ENCODE measurements at regions not wholly inside any gene's neighbourhood (a gene's known extent, or its start where the extent isn't known, plus 50 kb on each side); places are given as distances from the start of the nearest gene placed in this dataset.

DNA sequence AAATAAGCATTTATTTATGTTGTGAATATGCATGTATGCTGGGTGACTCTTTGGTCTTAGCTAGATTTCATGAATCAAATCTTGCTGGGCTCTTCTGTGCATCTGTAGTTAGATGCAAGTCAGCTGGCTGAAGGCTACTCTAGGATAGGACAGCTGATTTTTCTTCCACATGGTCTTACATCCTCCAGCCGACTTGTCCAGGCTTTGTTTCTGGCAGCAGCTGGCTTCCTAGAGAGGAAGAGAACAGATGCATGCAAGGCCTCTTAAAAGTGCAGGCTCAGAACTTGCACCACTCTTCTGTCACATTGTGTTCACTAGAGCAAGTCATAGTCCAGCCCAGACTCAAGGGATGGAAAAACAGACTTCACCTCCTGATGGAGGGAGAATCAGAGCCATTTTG, 435.4 kb upstream of the STXBP6 start (continued):
- TF ChIP-seq, protein P1, sequence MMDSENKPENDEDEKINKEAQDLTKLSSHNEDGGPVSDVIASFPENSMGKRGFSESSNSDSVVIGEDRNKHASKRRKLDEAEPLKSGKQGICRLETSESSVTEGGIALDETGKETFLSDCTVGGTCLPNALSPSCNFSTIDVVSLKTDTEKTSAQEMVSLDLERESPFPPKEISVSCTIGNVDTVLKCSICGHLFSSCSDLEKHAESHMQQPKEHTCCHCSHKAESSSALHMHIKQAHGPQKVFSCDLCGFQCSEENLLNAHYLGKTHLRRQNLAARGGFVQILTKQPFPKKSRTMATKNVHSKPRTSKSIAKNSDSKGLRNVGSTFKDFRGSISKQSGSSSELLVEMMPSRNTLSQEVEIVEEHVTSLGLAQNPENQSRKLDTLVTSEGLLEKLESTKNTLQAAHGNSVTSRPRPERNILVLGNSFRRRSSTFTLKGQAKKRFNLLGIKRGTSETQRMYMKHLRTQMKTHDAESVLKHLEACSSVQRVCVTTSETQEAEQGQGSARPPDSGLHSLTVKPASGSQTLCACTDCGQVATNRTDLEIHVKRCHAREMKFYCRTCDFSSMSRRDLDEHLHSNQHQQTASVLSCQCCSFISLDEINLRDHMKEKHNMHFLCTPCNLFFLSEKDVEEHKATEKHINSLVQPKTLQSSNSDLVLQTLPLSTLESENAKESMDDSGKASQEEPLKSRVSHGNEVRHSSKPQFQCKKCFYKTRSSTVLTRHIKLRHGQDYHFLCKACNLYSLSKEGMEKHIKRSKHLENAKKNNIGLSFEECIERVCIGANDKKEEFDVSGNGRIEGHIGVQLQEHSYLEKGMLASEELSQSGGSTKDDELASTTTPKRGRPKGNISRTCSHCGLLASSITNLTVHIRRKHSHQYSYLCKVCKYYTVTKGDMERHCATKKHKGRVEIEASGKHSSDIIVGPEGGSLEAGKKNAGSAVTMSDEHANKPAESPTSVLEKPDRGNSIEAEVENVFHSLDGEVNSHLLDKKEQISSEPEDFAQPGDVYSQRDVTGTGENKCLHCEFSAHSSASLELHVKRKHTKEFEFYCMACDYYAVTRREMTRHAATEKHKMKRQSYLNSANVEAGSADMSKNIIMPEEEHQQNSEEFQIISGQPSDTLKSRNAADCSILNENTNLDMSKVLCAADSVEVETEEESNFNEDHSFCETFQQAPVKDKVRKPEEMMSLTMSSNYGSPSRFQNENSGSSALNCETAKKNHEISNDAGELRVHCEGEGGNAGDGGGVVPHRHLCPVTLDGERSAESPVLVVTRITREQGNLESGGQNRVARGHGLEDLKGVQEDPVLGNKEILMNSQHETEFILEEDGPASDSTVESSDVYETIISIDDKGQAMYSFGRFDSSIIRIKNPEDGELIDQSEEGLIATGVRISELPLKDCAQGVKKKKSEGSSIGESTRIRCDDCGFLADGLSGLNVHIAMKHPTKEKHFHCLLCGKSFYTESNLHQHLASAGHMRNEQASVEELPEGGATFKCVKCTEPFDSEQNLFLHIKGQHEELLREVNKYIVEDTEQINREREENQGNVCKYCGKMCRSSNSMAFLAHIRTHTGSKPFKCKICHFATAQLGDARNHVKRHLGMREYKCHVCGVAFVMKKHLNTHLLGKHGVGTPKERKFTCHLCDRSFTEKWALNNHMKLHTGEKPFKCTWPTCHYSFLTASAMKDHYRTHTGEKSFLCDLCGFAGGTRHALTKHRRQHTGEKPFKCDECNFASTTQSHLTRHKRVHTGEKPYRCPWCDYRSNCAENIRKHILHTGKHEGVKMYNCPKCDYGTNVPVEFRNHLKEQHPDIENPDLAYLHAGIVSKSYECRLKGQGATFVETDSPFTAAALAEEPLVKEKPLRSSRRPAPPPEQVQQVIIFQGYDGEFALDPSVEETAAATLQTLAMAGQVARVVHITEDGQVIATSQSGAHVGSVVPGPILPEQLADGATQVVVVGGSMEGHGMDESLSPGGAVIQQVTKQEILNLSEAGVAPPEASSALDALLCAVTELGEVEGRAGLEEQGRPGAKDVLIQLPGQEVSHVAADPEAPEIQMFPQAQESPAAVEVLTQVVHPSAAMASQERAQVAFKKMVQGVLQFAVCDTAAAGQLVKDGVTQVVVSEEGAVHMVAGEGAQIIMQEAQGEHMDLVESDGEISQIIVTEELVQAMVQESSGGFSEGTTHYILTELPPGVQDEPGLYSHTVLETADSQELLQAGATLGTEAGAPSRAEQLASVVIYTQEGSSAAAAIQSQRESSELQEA (CRISPR knock-in tag; IDR thresholded peaks at IDR 0.05; ENCODE audit: not compliant biosample characterization): no peak
- TF ChIP-seq, protein P2, sequence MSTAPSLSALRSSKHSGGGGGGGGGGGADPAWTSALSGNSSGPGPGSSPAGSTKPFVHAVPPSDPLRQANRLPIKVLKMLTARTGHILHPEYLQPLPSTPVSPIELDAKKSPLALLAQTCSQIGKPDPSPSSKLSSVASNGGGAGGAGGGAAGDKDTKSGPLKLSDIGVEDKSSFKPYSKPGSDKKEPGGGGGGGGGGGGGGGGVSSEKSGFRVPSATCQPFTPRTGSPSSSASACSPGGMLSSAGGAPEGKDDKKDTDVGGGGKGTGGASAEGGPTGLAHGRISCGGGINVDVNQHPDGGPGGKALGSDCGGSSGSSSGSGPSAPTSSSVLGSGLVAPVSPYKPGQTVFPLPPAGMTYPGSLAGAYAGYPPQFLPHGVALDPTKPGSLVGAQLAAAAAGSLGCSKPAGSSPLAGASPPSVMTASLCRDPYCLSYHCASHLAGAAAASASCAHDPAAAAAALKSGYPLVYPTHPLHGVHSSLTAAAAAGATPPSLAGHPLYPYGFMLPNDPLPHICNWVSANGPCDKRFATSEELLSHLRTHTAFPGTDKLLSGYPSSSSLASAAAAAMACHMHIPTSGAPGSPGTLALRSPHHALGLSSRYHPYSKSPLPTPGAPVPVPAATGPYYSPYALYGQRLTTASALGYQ (CRISPR knock-in tag; IDR thresholded peaks at IDR 0.05): no peak
- TF ChIP-seq MATR3 (CRISPR knock-in tag; IDR thresholded peaks at IDR 0.05): no peak
- no peak for TF ChIP-seq ZNF687 (CRISPR knock-in tag; IDR thresholded peaks at IDR 0.05)
- no peak for TF ChIP-seq MLXIP (CRISPR knock-in tag; IDR thresholded peaks at IDR 0.05; ENCODE audit: borderline replicate concordance)
- TF ChIP-seq ELF1 (CRISPR knock-in tag; IDR thresholded peaks at IDR 0.05): no peak
- TF ChIP-seq NR3C1 (CRISPR knock-in tag; IDR thresholded peaks at IDR 0.05): no peak
- no peak for TF ChIP-seq DMAP1 (CRISPR knock-in tag; IDR thresholded peaks at IDR 0.05)
- TF ChIP-seq KDM4B (CRISPR knock-in tag; IDR thresholded peaks at IDR 0.05): no peak

All from HepG2 (cell line).